ENCODE measurements at regions not wholly inside any gene's neighbourhood (a gene's known extent, or its start where the extent isn't known, plus 50 kb on each side); places are given as distances from the start of the nearest gene placed in this dataset.

DNA sequence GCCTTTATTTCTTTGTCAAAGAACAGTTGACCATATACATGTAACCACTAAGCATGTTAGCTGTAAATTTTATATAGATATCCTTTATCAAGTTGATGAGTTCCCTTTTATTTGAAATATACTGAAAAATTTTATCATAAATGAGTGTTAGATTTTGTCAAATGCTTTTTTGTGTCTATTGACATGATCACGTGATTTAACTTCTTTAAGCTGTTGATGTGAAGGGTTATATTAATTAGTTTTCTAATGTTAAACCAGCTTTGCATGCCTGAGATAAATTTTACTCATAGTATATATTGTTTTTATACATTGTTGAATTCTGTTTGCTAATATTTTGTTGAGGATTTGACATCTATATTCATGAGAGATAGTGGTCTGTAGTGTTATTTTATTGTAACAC lies 241.9 kb upstream of the CDH20 start:
- TF ChIP-seq, protein P1, sequence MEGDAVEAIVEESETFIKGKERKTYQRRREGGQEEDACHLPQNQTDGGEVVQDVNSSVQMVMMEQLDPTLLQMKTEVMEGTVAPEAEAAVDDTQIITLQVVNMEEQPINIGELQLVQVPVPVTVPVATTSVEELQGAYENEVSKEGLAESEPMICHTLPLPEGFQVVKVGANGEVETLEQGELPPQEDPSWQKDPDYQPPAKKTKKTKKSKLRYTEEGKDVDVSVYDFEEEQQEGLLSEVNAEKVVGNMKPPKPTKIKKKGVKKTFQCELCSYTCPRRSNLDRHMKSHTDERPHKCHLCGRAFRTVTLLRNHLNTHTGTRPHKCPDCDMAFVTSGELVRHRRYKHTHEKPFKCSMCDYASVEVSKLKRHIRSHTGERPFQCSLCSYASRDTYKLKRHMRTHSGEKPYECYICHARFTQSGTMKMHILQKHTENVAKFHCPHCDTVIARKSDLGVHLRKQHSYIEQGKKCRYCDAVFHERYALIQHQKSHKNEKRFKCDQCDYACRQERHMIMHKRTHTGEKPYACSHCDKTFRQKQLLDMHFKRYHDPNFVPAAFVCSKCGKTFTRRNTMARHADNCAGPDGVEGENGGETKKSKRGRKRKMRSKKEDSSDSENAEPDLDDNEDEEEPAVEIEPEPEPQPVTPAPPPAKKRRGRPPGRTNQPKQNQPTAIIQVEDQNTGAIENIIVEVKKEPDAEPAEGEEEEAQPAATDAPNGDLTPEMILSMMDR (IDR thresholded peaks at IDR 0.05) = no peak
- TF ChIP-seq POLR2A (IDR thresholded peaks at IDR 0.05) = no peak
